DOHH2 (cell line): ENCODE measurements at regions not wholly inside any gene's neighbourhood (a gene's known extent, or its start where the extent isn't known, plus 50 kb on each side); places are given as distances from the start of the nearest gene placed in this dataset.

Source experiments
- H3F3A ChIP-seq: fragments of 200-600 bp; sonication (generic), shearing (Covaris generic); 2 replicates; pipeline ENCODE4 v1.6.0; 2016; ENCODE audit warnings: antibody characterized with exemption, mild to moderate bottlenecking; ENCODE audit not compliant: control insufficient read depth, insufficient read depth
- H3K27ac ChIP-seq: fragments of 200-600 bp; sonication (generic); 2 replicates; pipeline ENCODE4 v1.5.1; 2014; ENCODE audit warnings: low read depth, mild to moderate bottlenecking, low read length, moderate library complexity
- H3K27me3 ChIP-seq: fragments of 200-600 bp; sonication (generic); 2 replicates; pipeline ENCODE4 v1.6.1; 2014; ENCODE audit warnings: mild to moderate bottlenecking, low read length, mixed read lengths; ENCODE audit not compliant: control insufficient read depth
- H3K36me3 ChIP-seq: fragments of 200-600 bp; sonication (generic); 2 replicates; pipeline ENCODE4 v1.6.1; 2014; ENCODE audit warnings: mild to moderate bottlenecking, low read length, moderate library complexity, mixed read lengths; ENCODE audit not compliant: control insufficient read depth
- H3K4me1 ChIP-seq: fragments of 200-600 bp; sonication (generic); 2 replicates; pipeline ENCODE4 v1.6.1; 2014; ENCODE audit warnings: mild to moderate bottlenecking, low read length, mixed read lengths; ENCODE audit not compliant: control insufficient read depth
- H3K4me2 ChIP-seq: fragments of 200-600 bp; sonication (generic); 2 replicates; pipeline ENCODE4 v1.6.0; 2014; ENCODE audit warnings: mild to moderate bottlenecking, low read length, moderate library complexity
- H3K4me3 ChIP-seq: fragments of 200-600 bp; sonication (generic); 2 replicates; pipeline ENCODE4 v1.5.1; 2014; ENCODE audit warnings: mild to moderate bottlenecking, low read length, mixed read lengths
- H3K79me2 ChIP-seq: fragments of 200-600 bp; sonication (generic); 2 replicates; pipeline ENCODE4 v1.6.1; 2014; ENCODE audit warnings: mild to moderate bottlenecking, low read length, mixed read lengths; ENCODE audit not compliant: control insufficient read depth
- H3K9me2 ChIP-seq: fragments of 200-600 bp; sonication (generic); replicated peaks from 2 replicates; pipeline ENCODE4 v1.6.1; 2014; ENCODE audit warnings: mild to moderate bottlenecking, low read length, mixed read lengths; ENCODE audit not compliant: control insufficient read depth
- H3K9me3 ChIP-seq: fragments of 200-600 bp; sonication (generic); 2 replicates; pipeline ENCODE4 v1.6.1; 2014; ENCODE audit warnings: antibody characterized with exemption, low read length, mixed read lengths; ENCODE audit not compliant: control insufficient read depth, insufficient read depth
- H4K20me1 ChIP-seq: fragments of 200-600 bp; sonication (generic); 2 replicates; pipeline ENCODE4 v1.6.0; 2014; ENCODE audit warnings: low read depth, mild to moderate bottlenecking, antibody characterized with exemption, low read length, moderate library complexity; ENCODE audit not compliant: control insufficient read depth, insufficient read depth
- CTCF ChIP-seq: fragments of 200-600 bp; sonication (generic); IDR thresholded peaks from one replicate; pipeline ENCODE4 v1.5.1; 2014; ENCODE audit warnings: antibody characterized with exemption, mild to moderate bottlenecking, low read depth, low read length; ENCODE audit not compliant: poor library complexity, severe bottlenecking
- EZH2phosphoT487 ChIP-seq: fragments of 200-600 bp; sonication (generic); IDR thresholded peaks from 2 replicates; pipeline ENCODE4 v1.6.1; 2017; ENCODE audit warnings: borderline replicate concordance, mild to moderate bottlenecking, antibody characterized with exemption, low read length, moderate library complexity, mixed read lengths

DNA sequence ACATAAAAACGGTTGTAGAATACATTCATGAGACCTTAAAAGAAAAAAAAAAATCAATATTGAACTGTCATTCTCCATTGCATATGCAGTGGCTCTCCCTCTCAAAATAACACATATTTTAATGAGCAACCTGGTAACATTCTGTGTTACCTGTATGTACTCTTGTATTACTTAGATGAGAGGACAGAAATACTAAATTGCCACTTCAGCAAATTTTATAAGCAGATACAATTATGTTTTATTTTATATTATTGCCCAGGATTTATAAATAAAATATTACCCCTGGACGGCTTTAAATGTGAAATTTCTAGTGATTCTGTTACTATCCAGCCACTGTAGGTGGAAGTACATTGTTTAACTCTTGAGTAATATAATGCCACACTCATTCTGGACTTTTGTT, 463.2 kb upstream of the ROBO1 start:
- Histone ChIP-seq H4K20me1 (no peaks in the 10 kb centered on the region), H3F3A (no peaks in the 10 kb centered on the region), H3K4me2 (no peak overlapping the region), H3K27ac (no peak overlapping the region), H3K79me2 (no peaks in the 10 kb centered on the region), H3K36me3 (no peaks in the 10 kb centered on the region), H3K9me2 (no peaks in the 10 kb centered on the region), H3K4me1 (no peaks in the 10 kb centered on the region), H3K27me3 (no peaks in the 10 kb centered on the region), H3K4me3 (no peak overlapping the region), H3K9me3 (no peaks in the 10 kb centered on the region)
- no peak for TF ChIP-seq EZH2phosphoT487
- TF ChIP-seq CTCF: no peak

GRCh38 chr3:80227216-80227615, 459.4 kb upstream of the ROBO1 start:
- H3K4me2 ChIP-seq: no peak overlapping the region
- H3K9me2 ChIP-seq: no peaks in the 10 kb centered on the region
- no peaks in the 10 kb centered on the region for H4K20me1 ChIP-seq
- no peak overlapping the region for H3K4me3 ChIP-seq
- no peaks in the 10 kb centered on the region for H3K36me3 ChIP-seq
- H3K79me2 ChIP-seq: no peaks in the 10 kb centered on the region
- no peak for TF ChIP-seq EZH2phosphoT487
- TF ChIP-seq CTCF: no peak
- no peaks in the 10 kb centered on the region for H3F3A ChIP-seq
- H3K9me3 ChIP-seq: no peaks in the 10 kb centered on the region
- no peaks in the 10 kb centered on the region for H3K27me3 ChIP-seq
- no peaks in the 10 kb centered on the region for H3K4me1 ChIP-seq
- no peak overlapping the region for H3K27ac ChIP-seq

DNA sequence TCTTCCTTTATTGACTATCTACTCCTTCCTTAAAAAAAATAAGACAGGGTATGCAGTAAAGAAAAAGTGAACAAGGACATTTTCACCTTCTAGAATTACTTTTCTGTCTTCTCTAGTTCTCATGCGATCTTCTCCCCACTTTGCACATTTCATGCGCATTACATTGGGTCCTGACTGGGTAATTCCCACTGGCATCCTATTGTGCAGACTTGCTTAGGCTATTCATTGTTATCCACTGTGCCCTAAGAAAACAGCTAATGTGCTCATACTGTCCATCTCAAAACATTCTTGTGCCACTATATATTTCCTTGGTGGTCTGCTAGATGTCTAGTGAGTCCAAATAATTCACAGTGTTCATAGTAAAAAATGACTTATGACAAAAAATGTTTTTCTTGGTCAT, 447.4 kb upstream of the ROBO1 start:
- H3F3A ChIP-seq: no peaks in the 10 kb centered on the region
- TF ChIP-seq CTCF (no peak), EZH2phosphoT487 (no peak)
- no peak overlapping the region for H3K27ac ChIP-seq
- no peaks in the 10 kb centered on the region for H3K9me2 ChIP-seq
- no peaks in the 10 kb centered on the region for H3K36me3 ChIP-seq
- H3K4me3 ChIP-seq: no peak overlapping the region
- H3K79me2 ChIP-seq: no peaks in the 10 kb centered on the region
- H3K27me3 ChIP-seq: no peaks in the 10 kb centered on the region
- no peaks in the 10 kb centered on the region for H3K4me1 ChIP-seq
- no peaks in the 10 kb centered on the region for H4K20me1 ChIP-seq
- peaks cover 2% of the 10 kb centered on the region; the same call in 1 of the 2 replicates for H3K9me3 ChIP-seq
- H3K4me2 ChIP-seq: no peak overlapping the region

DNA sequence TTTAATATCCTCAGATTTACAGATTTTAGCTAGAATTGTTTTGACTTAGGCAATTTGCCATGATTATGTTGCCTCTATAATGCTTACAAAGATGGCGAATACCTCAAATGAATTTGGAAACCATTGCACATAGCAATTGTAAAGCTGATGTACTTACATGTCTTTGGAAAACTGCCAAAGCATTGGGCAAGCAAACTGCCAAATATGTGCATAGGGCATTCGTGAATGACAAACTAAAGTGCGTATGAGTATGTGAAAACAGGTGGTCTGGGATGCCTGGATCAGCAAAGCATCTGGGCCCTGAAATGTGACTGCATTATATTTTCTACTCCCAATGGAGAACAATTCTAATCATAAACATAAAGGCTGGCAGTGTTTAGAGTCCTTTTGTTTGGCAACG, 445.3 kb upstream of the ROBO1 start:
- Histone ChIP-seq H3K36me3 (no peaks in the 10 kb centered on the region), H3K4me2 (no peak overlapping the region), H3F3A (no peaks in the 10 kb centered on the region), H3K27ac (no peak overlapping the region), H4K20me1 (no peaks in the 10 kb centered on the region), H3K4me3 (no peak overlapping the region), H3K9me2 (no peaks in the 10 kb centered on the region), H3K4me1 (no peaks in the 10 kb centered on the region), H3K27me3 (no peaks in the 10 kb centered on the region), H3K79me2 (no peaks in the 10 kb centered on the region), H3K9me3 (peaks cover 2% of the 10 kb centered on the region; the same call in 1 of the 2 replicates)
- no peak for TF ChIP-seq EZH2phosphoT487
- no peak for TF ChIP-seq CTCF
